GM04504 (cell line): ENCODE measurements at regions not wholly inside any gene's neighbourhood (a gene's known extent, or its start where the extent isn't known, plus 50 kb on each side); places are given as distances from the start of the nearest gene placed in this dataset.

Experiments
- DNase-seq: peaks from one replicate; pipeline ENCODE4 v3.0.0-alpha.2; 2012; ENCODE audit warnings: low read depth

- no peak for DNase-seq
Measured at GRCh38 chr3:34183611-34184340, 385.3 kb downstream of the PDCD6IP start.

GRCh38 chr3:34185301-34185700 is 386.9 kb downstream of the PDCD6IP start:
- no peak for DNase-seq

GRCh38 chr3:34189133-34189532 is 390.7 kb downstream of the PDCD6IP start:
- DNase-seq: no peak

- no peak for DNase-seq
Measured at GRCh38 chr3:34196914-34197313, 398.5 kb downstream of the PDCD6IP start.

- DNase-seq: no peak
Measured at GRCh38 chr3:34198309-34198708, 399.9 kb downstream of the PDCD6IP start.

- DNase-seq: no peak
Measured at GRCh38 chr3:34200576-34200975, 402.1 kb downstream of the PDCD6IP start.

GRCh38 chr3:34202975-34203374 is 404.5 kb downstream of the PDCD6IP start:
- no peak for DNase-seq

- DNase-seq: no peak
Measured at GRCh38 chr3:34203386-34203785, 405.0 kb downstream of the PDCD6IP start.

GRCh38 chr3:34207002-34207401 is 408.6 kb downstream of the PDCD6IP start:
- no peak for DNase-seq

- no peak for DNase-seq
Measured at GRCh38 chr3:34207806-34208205, 409.4 kb downstream of the PDCD6IP start.

GRCh38 chr3:34212175-34212574 is 413.7 kb downstream of the PDCD6IP start:
- DNase-seq: no peak

GRCh38 chr3:34212656-34213055 is 414.2 kb downstream of the PDCD6IP start:
- no peak for DNase-seq

- no peak for DNase-seq
Measured at GRCh38 chr3:34213478-34213877, 415.0 kb downstream of the PDCD6IP start.

- DNase-seq: no peak
Measured at GRCh38 chr3:34216711-34217335, 418.4 kb downstream of the PDCD6IP start.

GRCh38 chr3:34218706-34219385 is 420.4 kb downstream of the PDCD6IP start:
- no peak for DNase-seq

- DNase-seq: no peak
Measured at GRCh38 chr3:34219556-34219955, 421.1 kb downstream of the PDCD6IP start.

GRCh38 chr3:34225821-34226366 is 427.5 kb downstream of the PDCD6IP start:
- no peak for DNase-seq

- no peak for DNase-seq
Measured at GRCh38 chr3:34229876-34230275, 431.4 kb downstream of the PDCD6IP start.

GRCh38 chr3:34235096-34235495 is 436.7 kb downstream of the PDCD6IP start:
- no peak for DNase-seq

- DNase-seq: no peak
Measured at GRCh38 chr3:34237946-34238345, 439.5 kb downstream of the PDCD6IP start.

GRCh38 chr3:34238407-34238806 is 440.0 kb downstream of the PDCD6IP start:
- DNase-seq: no peak

- no peak for DNase-seq
Measured at GRCh38 chr3:34239287-34239686, 440.9 kb downstream of the PDCD6IP start.

GRCh38 chr3:34239875-34240274 is 441.4 kb downstream of the PDCD6IP start:
- no peak for DNase-seq
